IMR-90 (cell line): ENCODE measurements at regions not wholly inside any gene's neighbourhood (a gene's known extent, or its start where the extent isn't known, plus 50 kb on each side); places are given as distances from the start of the nearest gene placed in this dataset.

Experiments
- BHLHE40 ChIP-seq: fragments of 150-350 bp; IDR thresholded peaks from 2 replicates; pipeline ENCODE4 v1.6.1; 2016; ENCODE audit warnings: mild to moderate bottlenecking, low read depth, low read length
- CEBPB ChIP-seq: IDR thresholded peaks from 2 replicates; pipeline ENCODE4 v1.6.1; 2012; ENCODE audit warnings: low read depth, low read length, improper control_type of control experiment
- FOS ChIP-seq: fragments of 150-350 bp; IDR thresholded peaks from 2 replicates; pipeline ENCODE4 v1.6.1; 2016; ENCODE audit warnings: low read depth, low read length
- MAFK ChIP-seq: IDR thresholded peaks from 2 replicates; pipeline ENCODE4 v1.6.1; 2012; ENCODE audit warnings: low read depth, low read length, improper control_type of control experiment
- MAZ ChIP-seq: IDR thresholded peaks from 2 replicates; pipeline ENCODE4 v1.6.1; 2012; ENCODE audit warnings: low read depth, mild to moderate bottlenecking, low read length, improper control_type of control experiment, moderate library complexity, borderline replicate concordance
- MXI1 ChIP-seq: IDR thresholded peaks from 2 replicates; pipeline ENCODE4 v1.6.1; 2012; ENCODE audit warnings: low read depth, mild to moderate bottlenecking, low read length, moderate library complexity, borderline replicate concordance
- NFE2L2 ChIP-seq: fragments of 150-350 bp; IDR thresholded peaks from 2 replicates; pipeline ENCODE4 v1.6.1; 2016; ENCODE audit warnings: low read depth, mild to moderate bottlenecking, low read length
- POLR2A ChIP-seq: IDR thresholded peaks from 2 replicates; pipeline ENCODE4 v1.6.1; 2012; ENCODE audit warnings: mild to moderate bottlenecking, low read depth, low read length
- RAD21 ChIP-seq: IDR thresholded peaks from 2 replicates; pipeline ENCODE4 v1.6.1; 2012; ENCODE audit warnings: low read length, improper control_type of control experiment
- RCOR1 ChIP-seq: IDR thresholded peaks from 2 replicates; pipeline ENCODE4 v1.6.1; 2012; ENCODE audit warnings: mild to moderate bottlenecking, low read length, improper control_type of control experiment; ENCODE audit not compliant: insufficient replicate concordance
- SMC3 ChIP-seq: fragments of 150-350 bp; IDR thresholded peaks from 2 replicates; pipeline ENCODE4 v1.6.1; 2016; ENCODE audit warnings: low read depth, mild to moderate bottlenecking, antibody characterized with exemption, low read length, moderate library complexity
- TF ChIP-seq, protein P1 (sequence below): conservative IDR thresholded peaks from 2 replicates; pipeline ENCODE4 v1.5.1; 2012; ENCODE audit warnings: mild to moderate bottlenecking, low read depth, low read length, improper control_type of control experiment
- TF ChIP-seq, protein P2 (sequence below): fragments of 150-350 bp; IDR thresholded peaks from 2 replicates; pipeline ENCODE4 v1.6.1; 2017; ENCODE audit warnings: mild to moderate bottlenecking, antibody characterized with exemption, low read length, low read depth
- TF ChIP-seq, protein P3 (sequence below): fragments of 150-350 bp; IDR thresholded peaks from 2 replicates; pipeline ENCODE4 v1.6.1; 2016; ENCODE audit warnings: low read depth, mild to moderate bottlenecking, low read length, moderate library complexity, borderline replicate concordance

DNA sequence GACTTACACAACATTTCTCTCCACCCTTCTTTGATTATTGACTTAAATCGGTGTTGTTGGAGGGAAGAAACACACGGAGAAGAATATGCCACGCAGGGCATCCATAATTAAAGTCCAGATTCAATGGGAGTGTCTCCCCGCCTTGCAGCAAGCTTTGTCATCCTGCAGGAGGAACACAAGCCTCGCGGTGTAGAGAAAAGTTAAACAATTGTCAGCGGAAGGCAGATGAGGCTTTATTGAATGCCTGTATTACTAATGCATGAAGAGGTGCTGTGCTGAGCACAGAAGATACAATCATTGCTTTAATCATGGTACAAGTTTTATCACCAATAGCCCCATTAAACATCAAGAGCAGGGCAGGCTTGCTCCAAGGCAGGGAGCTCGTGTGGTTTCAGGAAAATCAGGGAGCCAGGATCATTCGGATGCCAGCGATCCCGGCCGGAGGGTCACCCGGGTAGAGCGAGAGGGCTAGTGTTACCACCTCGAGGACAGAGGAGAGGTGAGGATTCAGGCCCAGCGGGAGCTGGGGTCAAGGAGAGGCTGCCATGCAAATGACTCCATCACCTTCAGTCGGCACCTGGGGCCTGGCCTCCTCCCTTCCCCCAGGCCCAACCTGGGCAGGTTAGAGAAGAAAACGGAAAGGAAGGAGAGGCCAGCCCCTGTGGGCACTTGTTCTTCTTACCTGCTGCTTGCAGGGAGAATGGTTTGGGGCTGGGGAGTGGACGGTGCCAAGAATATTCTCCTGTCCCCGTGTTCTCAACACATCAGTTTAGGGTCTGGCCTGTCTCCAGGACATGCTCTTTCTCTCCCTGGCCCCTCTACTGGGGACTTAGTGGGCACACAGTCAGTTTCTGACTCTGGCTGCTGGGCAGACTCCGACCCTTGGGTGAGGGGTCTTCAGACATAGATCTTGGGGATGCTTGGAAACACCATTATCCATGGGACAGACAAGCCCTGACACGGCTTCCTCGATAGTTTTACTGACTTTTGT lies 289.5 kb downstream of the IRX2 start:
- TF ChIP-seq, protein P1, sequence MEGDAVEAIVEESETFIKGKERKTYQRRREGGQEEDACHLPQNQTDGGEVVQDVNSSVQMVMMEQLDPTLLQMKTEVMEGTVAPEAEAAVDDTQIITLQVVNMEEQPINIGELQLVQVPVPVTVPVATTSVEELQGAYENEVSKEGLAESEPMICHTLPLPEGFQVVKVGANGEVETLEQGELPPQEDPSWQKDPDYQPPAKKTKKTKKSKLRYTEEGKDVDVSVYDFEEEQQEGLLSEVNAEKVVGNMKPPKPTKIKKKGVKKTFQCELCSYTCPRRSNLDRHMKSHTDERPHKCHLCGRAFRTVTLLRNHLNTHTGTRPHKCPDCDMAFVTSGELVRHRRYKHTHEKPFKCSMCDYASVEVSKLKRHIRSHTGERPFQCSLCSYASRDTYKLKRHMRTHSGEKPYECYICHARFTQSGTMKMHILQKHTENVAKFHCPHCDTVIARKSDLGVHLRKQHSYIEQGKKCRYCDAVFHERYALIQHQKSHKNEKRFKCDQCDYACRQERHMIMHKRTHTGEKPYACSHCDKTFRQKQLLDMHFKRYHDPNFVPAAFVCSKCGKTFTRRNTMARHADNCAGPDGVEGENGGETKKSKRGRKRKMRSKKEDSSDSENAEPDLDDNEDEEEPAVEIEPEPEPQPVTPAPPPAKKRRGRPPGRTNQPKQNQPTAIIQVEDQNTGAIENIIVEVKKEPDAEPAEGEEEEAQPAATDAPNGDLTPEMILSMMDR = no peak
- TF ChIP-seq SMC3 (no peak), FOS (no peak), POLR2A (no peak), NFE2L2 (no peak), MXI1 (no peak), BHLHE40 (no peak), MAZ (no peak), RCOR1 (no peak), RAD21 (no peak), MAFK (no peak), CEBPB (no peak)
- TF ChIP-seq, protein P2, sequence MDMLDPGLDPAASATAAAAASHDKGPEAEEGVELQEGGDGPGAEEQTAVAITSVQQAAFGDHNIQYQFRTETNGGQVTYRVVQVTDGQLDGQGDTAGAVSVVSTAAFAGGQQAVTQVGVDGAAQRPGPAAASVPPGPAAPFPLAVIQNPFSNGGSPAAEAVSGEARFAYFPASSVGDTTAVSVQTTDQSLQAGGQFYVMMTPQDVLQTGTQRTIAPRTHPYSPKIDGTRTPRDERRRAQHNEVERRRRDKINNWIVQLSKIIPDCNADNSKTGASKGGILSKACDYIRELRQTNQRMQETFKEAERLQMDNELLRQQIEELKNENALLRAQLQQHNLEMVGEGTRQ = no peak
- TF ChIP-seq, protein P3, sequence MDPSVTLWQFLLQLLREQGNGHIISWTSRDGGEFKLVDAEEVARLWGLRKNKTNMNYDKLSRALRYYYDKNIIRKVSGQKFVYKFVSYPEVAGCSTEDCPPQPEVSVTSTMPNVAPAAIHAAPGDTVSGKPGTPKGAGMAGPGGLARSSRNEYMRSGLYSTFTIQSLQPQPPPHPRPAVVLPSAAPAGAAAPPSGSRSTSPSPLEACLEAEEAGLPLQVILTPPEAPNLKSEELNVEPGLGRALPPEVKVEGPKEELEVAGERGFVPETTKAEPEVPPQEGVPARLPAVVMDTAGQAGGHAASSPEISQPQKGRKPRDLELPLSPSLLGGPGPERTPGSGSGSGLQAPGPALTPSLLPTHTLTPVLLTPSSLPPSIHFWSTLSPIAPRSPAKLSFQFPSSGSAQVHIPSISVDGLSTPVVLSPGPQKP = no peak
